ENCODE measurements at regions not wholly inside any gene's neighbourhood (a gene's known extent, or its start where the extent isn't known, plus 50 kb on each side); places are given as distances from the start of the nearest gene placed in this dataset.

DNA sequence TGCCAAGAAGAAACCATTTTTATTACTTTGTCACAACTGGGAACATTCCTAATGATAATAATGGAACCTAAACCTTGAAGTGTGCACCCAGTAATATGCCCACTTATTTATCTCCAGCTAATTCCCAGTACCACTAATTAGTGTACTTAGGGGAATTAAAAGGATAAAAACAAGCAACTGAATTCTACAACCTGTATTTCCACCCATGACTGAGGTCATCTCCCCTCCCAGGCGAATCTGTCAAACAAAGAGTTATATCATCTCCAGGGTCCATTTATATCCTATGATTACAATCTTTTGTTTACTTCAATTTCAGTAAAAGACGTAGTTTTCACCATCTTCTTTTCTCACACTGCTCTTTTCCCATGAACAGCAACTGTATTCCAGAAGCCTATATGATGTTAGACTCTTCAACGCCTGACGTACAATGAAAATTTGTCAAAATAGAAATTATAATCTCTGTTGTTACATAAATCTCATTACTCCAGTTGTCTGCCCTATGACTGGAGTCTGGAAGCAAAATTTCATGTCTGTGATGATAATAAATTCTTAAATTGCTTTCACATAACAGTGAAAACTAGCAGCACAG lies 177.6 kb downstream of the GOLIM4 start:
- no peak for DNase-seq (ENCODE audit: low spot score)
- Mint-ChIP-seq H3K4me1 (ENCODE audit: low read depth) (no peaks in the 10 kb centered on the region), H3K27me3 (ENCODE audit: low read depth) (peaks cover 5% of the 10 kb centered on the region), H3K36me3 (ENCODE audit: low read depth) (no peaks in the 10 kb centered on the region), H3K9me3 (no peaks in the 10 kb centered on the region), H3K4me3 (ENCODE audit: low read depth) (no peak overlapping the region), H3K27ac (no peak overlapping the region)
- intact Hi-C loops (cut with micrococcal nuclease), result no loop called here

DNA sequence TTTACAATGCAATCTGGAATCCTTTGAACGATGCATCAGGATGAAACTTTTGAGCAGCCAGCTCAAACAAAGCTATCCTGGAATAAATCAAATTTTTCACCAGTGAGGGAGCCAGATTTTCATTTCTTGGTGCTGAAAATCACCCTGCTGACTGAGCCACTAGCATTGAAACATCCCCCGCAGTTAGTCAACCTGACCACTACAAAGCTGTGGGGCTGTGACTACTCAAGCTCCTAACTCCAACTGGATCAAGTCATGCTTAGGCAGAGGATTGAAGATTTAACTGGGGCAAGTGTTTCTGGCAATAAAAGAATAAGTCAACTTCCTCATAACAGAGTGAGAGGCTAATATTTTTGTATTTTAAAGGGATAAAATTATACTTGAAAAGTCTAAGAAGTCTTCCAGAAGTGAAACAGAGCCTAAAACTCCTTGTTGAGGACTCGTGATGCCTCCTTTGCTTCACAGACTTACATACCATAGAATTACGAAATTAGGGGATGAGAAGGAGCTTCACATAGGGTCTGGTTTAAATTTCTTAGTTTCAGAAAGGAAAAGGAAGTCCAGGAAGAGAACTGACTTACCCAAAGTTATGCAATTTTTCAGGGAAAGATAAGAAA lies 177.8 kb downstream of the SERPINI1 start:
- intact Hi-C loops (cut with micrococcal nuclease), result no loop called here
- Mint-ChIP-seq H3K9me3 (no peaks in the 10 kb centered on the region), H3K4me3 (ENCODE audit: low read depth) (no peak overlapping the region), H3K27ac (no peak overlapping the region), H3K4me1 (ENCODE audit: low read depth) (no peaks in the 10 kb centered on the region), H3K36me3 (ENCODE audit: low read depth) (no peaks in the 10 kb centered on the region), H3K27me3 (ENCODE audit: low read depth) (peaks cover 5% of the 10 kb centered on the region)
- DNase-seq (ENCODE audit: low spot score), result no peak

- H3K27me3 Mint-ChIP-seq (ENCODE audit: low read depth), result no peaks in the 10 kb centered on the region
- H3K9me3 Mint-ChIP-seq, result no peaks in the 10 kb centered on the region
- intact Hi-C loops (cut with micrococcal nuclease), result no loop called here
- H3K36me3 Mint-ChIP-seq (ENCODE audit: low read depth), result no peaks in the 10 kb centered on the region
- no peaks in the 10 kb centered on the region for H3K4me1 Mint-ChIP-seq (ENCODE audit: low read depth)
- H3K4me3 Mint-ChIP-seq (ENCODE audit: low read depth), result no peak overlapping the region
- no peak overlapping the region for H3K27ac Mint-ChIP-seq
- DNase-seq (ENCODE audit: low spot score), result no peak
These were observed 174.4 kb downstream of the SERPINI1 start for GRCh38 chr3:167909952-167910351.

DNA sequence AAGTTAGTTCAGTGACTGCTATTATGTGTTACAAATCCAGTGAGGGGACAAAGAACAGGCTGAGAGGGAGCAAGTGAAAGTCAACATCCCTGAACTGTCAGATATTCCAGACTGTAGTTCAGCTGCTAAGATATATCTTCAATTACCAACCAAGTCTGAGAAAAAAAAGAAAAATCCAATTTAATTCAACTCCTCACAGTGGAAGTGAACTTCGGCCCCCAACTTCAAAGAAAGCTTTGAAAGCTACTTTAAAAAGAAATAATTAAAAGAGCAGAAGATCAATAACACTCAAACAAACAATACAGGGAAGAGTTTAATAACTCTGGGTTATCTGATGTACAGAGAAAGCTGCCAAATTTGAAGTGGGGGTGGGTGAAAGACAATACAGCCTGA lies 174.0 kb downstream of the SERPINI1 start:
- no peaks in the 10 kb centered on the region for H3K27me3 Mint-ChIP-seq (ENCODE audit: low read depth)
- H3K4me3 Mint-ChIP-seq (ENCODE audit: low read depth), result no peak overlapping the region
- H3K36me3 Mint-ChIP-seq (ENCODE audit: low read depth), result no peaks in the 10 kb centered on the region
- no peaks in the 10 kb centered on the region for H3K9me3 Mint-ChIP-seq
- intact Hi-C loops (cut with micrococcal nuclease), result no loop called here
- no peaks in the 10 kb centered on the region for H3K4me1 Mint-ChIP-seq (ENCODE audit: low read depth)
- DNase-seq (ENCODE audit: low spot score), result no peak
- no peak overlapping the region for H3K27ac Mint-ChIP-seq

DNA sequence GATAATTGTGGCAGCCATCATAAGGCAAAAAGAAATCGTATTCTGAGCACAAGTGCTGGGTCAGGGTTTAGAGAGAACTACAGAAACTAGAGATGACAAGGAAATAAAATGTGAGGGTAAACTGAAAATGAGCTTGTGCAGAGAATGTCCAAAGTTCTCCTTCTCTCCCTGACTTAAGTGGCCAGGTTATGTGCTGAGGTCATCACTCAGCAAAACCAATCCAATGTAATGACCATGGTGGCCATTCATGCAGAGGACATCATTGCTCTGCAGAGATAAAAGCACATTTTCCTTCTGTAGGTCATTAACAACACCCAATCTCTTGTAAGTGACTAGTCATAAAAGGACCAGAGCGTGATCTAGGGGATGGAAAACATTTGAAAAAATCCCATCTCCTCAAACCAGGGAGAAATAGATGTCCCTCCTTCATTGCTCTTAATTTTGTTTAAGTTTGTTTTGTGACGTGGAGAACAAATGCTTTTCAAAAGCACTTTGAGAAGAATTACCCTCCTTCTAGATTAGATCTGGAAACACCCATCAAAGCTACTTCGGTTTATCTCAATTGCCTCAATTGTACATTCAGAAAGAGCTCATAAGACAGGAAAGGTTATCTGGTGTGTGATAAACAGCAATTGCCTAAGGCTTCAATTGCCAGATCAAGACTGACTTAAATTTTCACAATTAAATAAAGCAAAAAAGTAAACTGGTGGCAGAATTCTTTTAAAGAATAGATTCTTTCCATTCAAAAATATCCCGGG lies 173.4 kb downstream of the SERPINI1 start:
- Mint-ChIP-seq H3K9me3 (no peaks in the 10 kb centered on the region), H3K4me1 (ENCODE audit: low read depth) (no peaks in the 10 kb centered on the region), H3K36me3 (ENCODE audit: low read depth) (no peaks in the 10 kb centered on the region), H3K27me3 (ENCODE audit: low read depth) (no peaks in the 10 kb centered on the region), H3K4me3 (ENCODE audit: low read depth) (no peak overlapping the region), H3K27ac (no peak overlapping the region)
- intact Hi-C loops (cut with micrococcal nuclease), result no loop called here
- no peak for DNase-seq (ENCODE audit: low spot score)

GRCh38 chr3:167908221-167908620 lies 172.7 kb downstream of the SERPINI1 start:
- Mint-ChIP-seq H3K4me1 (ENCODE audit: low read depth) (no peaks in the 10 kb centered on the region), H3K27me3 (ENCODE audit: low read depth) (no peaks in the 10 kb centered on the region), H3K36me3 (ENCODE audit: low read depth) (no peaks in the 10 kb centered on the region), H3K27ac (no peak overlapping the region), H3K9me3 (no peaks in the 10 kb centered on the region), H3K4me3 (ENCODE audit: low read depth) (no peak overlapping the region)
- no peak for DNase-seq (ENCODE audit: low spot score)
- intact Hi-C loops (cut with micrococcal nuclease), result no loop called here

- H3K4me1 Mint-ChIP-seq (ENCODE audit: low read depth), result no peaks in the 10 kb centered on the region
- H3K4me3 Mint-ChIP-seq (ENCODE audit: low read depth), result no peak overlapping the region
- intact Hi-C loops (cut with micrococcal nuclease), result no loop called here
- no peaks in the 10 kb centered on the region for H3K36me3 Mint-ChIP-seq (ENCODE audit: low read depth)
- no peaks in the 10 kb centered on the region for H3K9me3 Mint-ChIP-seq
- no peaks in the 10 kb centered on the region for H3K27me3 Mint-ChIP-seq (ENCODE audit: low read depth)
- no peak overlapping the region for H3K27ac Mint-ChIP-seq
- DNase-seq (ENCODE audit: low spot score), result no peak
These were observed 165.6 kb downstream of the SERPINI1 start for GRCh38 chr3:167901138-167901537.

- Mint-ChIP-seq H3K4me1 (ENCODE audit: low read depth) (no peaks in the 10 kb centered on the region), H3K4me3 (ENCODE audit: low read depth) (no peak overlapping the region), H3K36me3 (ENCODE audit: low read depth) (no peaks in the 10 kb centered on the region), H3K27ac (no peak overlapping the region), H3K27me3 (ENCODE audit: low read depth) (no peaks in the 10 kb centered on the region), H3K9me3 (no peaks in the 10 kb centered on the region)
- intact Hi-C loops (cut with micrococcal nuclease), result no loop called here
- DNase-seq (ENCODE audit: low spot score), result no peak
These were observed 163.6 kb downstream of the SERPINI1 start for GRCh38 chr3:167899093-167899492.

DNA sequence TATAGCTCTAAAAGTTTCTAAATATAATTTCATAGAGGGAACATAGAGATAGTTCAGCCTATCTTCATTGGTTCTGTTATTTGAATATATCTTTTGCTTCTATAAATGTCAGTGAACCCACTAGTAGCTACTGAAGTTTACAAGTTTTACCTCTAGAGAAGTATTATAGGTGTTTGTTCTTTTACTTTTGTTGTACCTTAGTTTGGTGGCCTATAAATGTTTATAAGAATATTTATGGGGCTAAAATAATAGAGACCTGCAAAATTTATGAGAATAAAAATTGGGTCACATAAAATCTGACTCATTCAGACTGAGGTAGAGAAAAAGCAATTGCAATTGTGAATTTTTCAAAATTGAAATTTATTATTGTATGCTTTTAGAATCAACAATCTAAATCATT lies 162.6 kb downstream of the SERPINI1 start:
- no peak for DNase-seq (ENCODE audit: low spot score)
- no peaks in the 10 kb centered on the region for H3K9me3 Mint-ChIP-seq
- H3K36me3 Mint-ChIP-seq (ENCODE audit: low read depth), result no peaks in the 10 kb centered on the region
- H3K4me3 Mint-ChIP-seq (ENCODE audit: low read depth), result no peak overlapping the region
- H3K4me1 Mint-ChIP-seq (ENCODE audit: low read depth), result no peaks in the 10 kb centered on the region
- intact Hi-C loops (cut with micrococcal nuclease), result no loop called here
- no peak overlapping the region for H3K27ac Mint-ChIP-seq
- no peaks in the 10 kb centered on the region for H3K27me3 Mint-ChIP-seq (ENCODE audit: low read depth)

- no peaks in the 10 kb centered on the region for H3K9me3 Mint-ChIP-seq
- peaks cover under 1% of the 10 kb centered on the region for H3K27me3 Mint-ChIP-seq (ENCODE audit: low read depth)
- no peak overlapping the region for H3K27ac Mint-ChIP-seq
- no peaks in the 10 kb centered on the region for H3K36me3 Mint-ChIP-seq (ENCODE audit: low read depth)
- H3K4me3 Mint-ChIP-seq (ENCODE audit: low read depth), result no peak overlapping the region
- intact Hi-C loops (cut with micrococcal nuclease), result no loop called here
- H3K4me1 Mint-ChIP-seq (ENCODE audit: low read depth), result no peaks in the 10 kb centered on the region
- no peak for DNase-seq (ENCODE audit: low spot score)
These were observed 160.2 kb downstream of the SERPINI1 start for GRCh38 chr3:167895684-167896083.

DNA sequence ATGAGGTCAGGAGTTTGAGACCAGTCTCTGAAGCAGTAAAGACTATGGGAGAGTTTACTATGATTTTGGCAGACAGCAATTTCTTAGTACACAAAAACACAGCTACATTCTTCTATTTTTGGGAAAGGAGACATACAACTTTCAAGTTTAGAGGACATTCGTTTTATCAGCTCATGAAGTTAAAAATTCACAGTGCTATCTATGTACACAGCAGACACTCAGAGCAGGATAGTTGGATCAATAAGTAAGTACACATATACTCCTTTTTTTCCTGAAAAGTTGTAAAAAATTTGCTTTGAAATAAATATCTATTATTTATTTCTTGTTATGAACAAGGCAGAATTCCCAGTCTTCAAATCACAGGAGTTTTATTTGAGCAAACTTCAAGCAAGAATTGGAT lies 159.7 kb downstream of the SERPINI1 start:
- no peak overlapping the region for H3K27ac Mint-ChIP-seq
- no peak for DNase-seq (ENCODE audit: low spot score)
- H3K9me3 Mint-ChIP-seq, result no peaks in the 10 kb centered on the region
- H3K4me3 Mint-ChIP-seq (ENCODE audit: low read depth), result no peak overlapping the region
- H3K4me1 Mint-ChIP-seq (ENCODE audit: low read depth), result no peaks in the 10 kb centered on the region
- intact Hi-C loops (cut with micrococcal nuclease), result no loop called here
- H3K36me3 Mint-ChIP-seq (ENCODE audit: low read depth), result no peaks in the 10 kb centered on the region
- peaks cover 2% of the 10 kb centered on the region for H3K27me3 Mint-ChIP-seq (ENCODE audit: low read depth)

- Mint-ChIP-seq H3K36me3 (ENCODE audit: low read depth) (no peaks in the 10 kb centered on the region), H3K9me3 (no peaks in the 10 kb centered on the region), H3K4me1 (ENCODE audit: low read depth) (no peaks in the 10 kb centered on the region), H3K4me3 (ENCODE audit: low read depth) (no peak overlapping the region), H3K27ac (no peak overlapping the region), H3K27me3 (ENCODE audit: low read depth) (peaks cover 2% of the 10 kb centered on the region)
- intact Hi-C loops (cut with micrococcal nuclease), result no loop called here
- no peak for DNase-seq (ENCODE audit: low spot score)
These were observed 156.7 kb downstream of the SERPINI1 start for GRCh38 chr3:167892205-167892604.

- intact Hi-C loops (cut with micrococcal nuclease), result no loop called here
- H3K36me3 Mint-ChIP-seq (ENCODE audit: low read depth), result no peaks in the 10 kb centered on the region
- H3K4me3 Mint-ChIP-seq (ENCODE audit: low read depth), result no peak overlapping the region
- no peak for DNase-seq (ENCODE audit: low spot score)
- no peaks in the 10 kb centered on the region for H3K9me3 Mint-ChIP-seq
- peaks cover 9% of the 10 kb centered on the region for H3K27me3 Mint-ChIP-seq (ENCODE audit: low read depth)
- H3K27ac Mint-ChIP-seq, result no peak overlapping the region
- no peaks in the 10 kb centered on the region for H3K4me1 Mint-ChIP-seq (ENCODE audit: low read depth)
These were observed 151.6 kb downstream of the SERPINI1 start for GRCh38 chr3:167887096-167887495.
